ENCODE measurements at regions not wholly inside any gene's neighbourhood (a gene's known extent, or its start where the extent isn't known, plus 50 kb on each side); places are given as distances from the start of the nearest gene placed in this dataset.

DNA sequence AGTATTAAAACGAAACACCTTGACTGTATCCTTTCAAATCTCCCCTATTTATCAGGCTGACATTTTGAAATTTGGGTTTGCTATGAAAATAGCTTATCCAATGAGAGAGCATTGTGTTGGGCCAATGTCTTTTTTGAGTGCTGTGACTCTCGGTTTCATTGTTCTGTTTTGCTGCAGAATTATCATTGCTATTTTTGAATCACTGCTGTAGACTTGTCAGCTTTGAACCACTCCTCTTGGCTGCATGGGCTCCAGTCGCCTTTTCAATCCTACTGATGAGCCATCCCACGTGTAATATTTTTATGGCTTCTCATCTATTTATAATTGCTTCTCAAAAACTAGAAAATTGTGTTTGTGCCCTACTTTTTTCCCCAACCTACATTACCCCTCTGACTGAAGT is 322.8 kb downstream of the LNPK start:
- Histone ChIP-seq H4K20me1 (replicated peaks; ENCODE audit: control insufficient read depth, extremely low read depth, insufficient read depth, low read length) (no peaks in the 10 kb centered on the region), H3K4me1 (ENCODE audit: control insufficient read depth, extremely low read depth, insufficient read depth, low read length) (no peaks in the 10 kb centered on the region), H3K27me3 (ENCODE audit: control insufficient read depth in 2 of 2, insufficient read depth in 2 of 2, low read length in 2 of 2) (no peaks in the 10 kb centered on the region), H3K4me3 (replicated peaks in 1 of 3; ENCODE audit: insufficient read depth in 1 of 3, low read depth in 1 of 3, low read length in 3 of 3) (no peak overlapping the region), H3K79me2 (ENCODE audit: control insufficient read depth, insufficient read depth, low read length) (no peaks in the 10 kb centered on the region), H2AFZ (ENCODE audit: low read depth, low read length) (no peak overlapping the region), H3K9me1 (replicated peaks; ENCODE audit: control insufficient read depth, extremely low read depth, insufficient read depth, low read length) (no peaks in the 10 kb centered on the region), H3K4me2 (ENCODE audit: insufficient read depth, low read length) (no peak overlapping the region), H3K27ac (ENCODE audit: insufficient read depth, low read depth, low read length) (no peak overlapping the region), H3K9me3 (replicated peaks; ENCODE audit: control insufficient read depth, insufficient read depth, low read length) (no peaks in the 10 kb centered on the region), H3K9ac (replicated peaks; ENCODE audit: extremely low read depth, insufficient read depth, low read length) (no peak overlapping the region), H3K36me3 (ENCODE audit: control insufficient read depth in 2 of 2, extremely low read depth in 1 of 2, insufficient read depth in 2 of 2, low read length in 2 of 2) (no peaks in the 10 kb centered on the region)
- no TSS peak for BruUV-seq (replicated peaks)
- POLR2A ChIA-PET = no interaction called here
- no peak for FAIRE-seq
- dilution Hi-C loops (cut with MboI; ENCODE audit: extremely low pct_ligation_motif_present, low sequenced_read_pairs) = no loop called here
- CTCF ChIA-PET = interaction anchor here (1.2 to 2.2 kb wide), 2 partner anchors 9 to 11 kb away, joined by 4 to 7 read pairs; no protein-coding TSS in a partner anchor
- intact Hi-C loops (cut with micrococcal nuclease) = no loop called here
- DNase-seq (ENCODE audit: low read depth, low spot score) = no peak
- no peak for TF ChIP-seq POLR2AphosphoS5 (IDR thresholded peaks at IDR 0.05; ENCODE audit: insufficient read depth, low read depth, low read length)
- TF ChIP-seq, protein P1, sequence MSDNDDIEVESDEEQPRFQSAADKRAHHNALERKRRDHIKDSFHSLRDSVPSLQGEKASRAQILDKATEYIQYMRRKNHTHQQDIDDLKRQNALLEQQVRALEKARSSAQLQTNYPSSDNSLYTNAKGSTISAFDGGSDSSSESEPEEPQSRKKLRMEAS (IDR thresholded peaks at IDR 0.05; ENCODE audit: insufficient read depth, insufficient read length) = no peak
- no peak for TF ChIP-seq EZH2 (IDR thresholded peaks at IDR 0.05; ENCODE audit: borderline replicate concordance, low read depth, low read length, severe bottlenecking)
- no peak for TF ChIP-seq GATA2 (IDR thresholded peaks at IDR 0.05; ENCODE audit: insufficient read depth, insufficient read length, low read depth, low read length)
- TF ChIP-seq, protein P2, sequence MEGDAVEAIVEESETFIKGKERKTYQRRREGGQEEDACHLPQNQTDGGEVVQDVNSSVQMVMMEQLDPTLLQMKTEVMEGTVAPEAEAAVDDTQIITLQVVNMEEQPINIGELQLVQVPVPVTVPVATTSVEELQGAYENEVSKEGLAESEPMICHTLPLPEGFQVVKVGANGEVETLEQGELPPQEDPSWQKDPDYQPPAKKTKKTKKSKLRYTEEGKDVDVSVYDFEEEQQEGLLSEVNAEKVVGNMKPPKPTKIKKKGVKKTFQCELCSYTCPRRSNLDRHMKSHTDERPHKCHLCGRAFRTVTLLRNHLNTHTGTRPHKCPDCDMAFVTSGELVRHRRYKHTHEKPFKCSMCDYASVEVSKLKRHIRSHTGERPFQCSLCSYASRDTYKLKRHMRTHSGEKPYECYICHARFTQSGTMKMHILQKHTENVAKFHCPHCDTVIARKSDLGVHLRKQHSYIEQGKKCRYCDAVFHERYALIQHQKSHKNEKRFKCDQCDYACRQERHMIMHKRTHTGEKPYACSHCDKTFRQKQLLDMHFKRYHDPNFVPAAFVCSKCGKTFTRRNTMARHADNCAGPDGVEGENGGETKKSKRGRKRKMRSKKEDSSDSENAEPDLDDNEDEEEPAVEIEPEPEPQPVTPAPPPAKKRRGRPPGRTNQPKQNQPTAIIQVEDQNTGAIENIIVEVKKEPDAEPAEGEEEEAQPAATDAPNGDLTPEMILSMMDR (IDR thresholded peaks at IDR 0.05; ENCODE audit: extremely low read depth in 1 of 2, insufficient read depth in 1 of 2, low read depth in 1 of 2, low read length in 2 of 2) = no peak
- no peak for TF ChIP-seq POLR2A (IDR thresholded peaks at IDR 0.05; ENCODE audit: low read depth, low read length)
- TF ChIP-seq JUN (IDR thresholded peaks at IDR 0.05; ENCODE audit: borderline replicate concordance, insufficient read depth, insufficient read length, low read depth) = no peak
- TF ChIP-seq MYC (IDR thresholded peaks at IDR 0.05; ENCODE audit: low read depth, low read length) = no peak
- TF ChIP-seq FOS (IDR thresholded peaks at IDR 0.05; ENCODE audit: borderline replicate concordance, insufficient read depth, low read length) = no peak

All from endothelial cell of umbilical vein (primary cell).